ENCODE measurements at regions not wholly inside any gene's neighbourhood (a gene's known extent, or its start where the extent isn't known, plus 50 kb on each side); places are given as distances from the start of the nearest gene placed in this dataset.

DNA sequence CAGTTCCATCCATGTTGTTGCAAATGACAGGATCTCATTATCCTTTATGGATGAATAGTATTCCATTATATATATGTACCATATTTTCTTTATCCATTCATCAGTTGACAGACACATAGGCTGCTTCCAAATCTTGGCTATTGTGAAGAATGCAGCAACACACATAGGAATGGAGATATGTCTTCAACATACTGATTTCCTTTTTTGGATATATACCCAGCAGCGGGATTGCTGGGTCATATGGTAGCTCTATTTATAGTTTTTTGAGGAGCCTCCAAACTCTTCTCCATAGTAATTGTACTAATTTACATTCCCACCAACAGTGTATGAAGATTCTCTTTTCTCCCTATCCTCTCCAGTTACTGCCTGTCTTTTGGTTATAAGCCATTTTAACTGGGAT is 383.9 kb upstream of the CHORDC1 start:
- TF ChIP-seq, protein P1, sequence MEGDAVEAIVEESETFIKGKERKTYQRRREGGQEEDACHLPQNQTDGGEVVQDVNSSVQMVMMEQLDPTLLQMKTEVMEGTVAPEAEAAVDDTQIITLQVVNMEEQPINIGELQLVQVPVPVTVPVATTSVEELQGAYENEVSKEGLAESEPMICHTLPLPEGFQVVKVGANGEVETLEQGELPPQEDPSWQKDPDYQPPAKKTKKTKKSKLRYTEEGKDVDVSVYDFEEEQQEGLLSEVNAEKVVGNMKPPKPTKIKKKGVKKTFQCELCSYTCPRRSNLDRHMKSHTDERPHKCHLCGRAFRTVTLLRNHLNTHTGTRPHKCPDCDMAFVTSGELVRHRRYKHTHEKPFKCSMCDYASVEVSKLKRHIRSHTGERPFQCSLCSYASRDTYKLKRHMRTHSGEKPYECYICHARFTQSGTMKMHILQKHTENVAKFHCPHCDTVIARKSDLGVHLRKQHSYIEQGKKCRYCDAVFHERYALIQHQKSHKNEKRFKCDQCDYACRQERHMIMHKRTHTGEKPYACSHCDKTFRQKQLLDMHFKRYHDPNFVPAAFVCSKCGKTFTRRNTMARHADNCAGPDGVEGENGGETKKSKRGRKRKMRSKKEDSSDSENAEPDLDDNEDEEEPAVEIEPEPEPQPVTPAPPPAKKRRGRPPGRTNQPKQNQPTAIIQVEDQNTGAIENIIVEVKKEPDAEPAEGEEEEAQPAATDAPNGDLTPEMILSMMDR (conservative IDR thresholded peaks at IDR 0.05; ENCODE audit: low read depth, low read length), result no peak
- TF ChIP-seq MAZ (IDR thresholded peaks at IDR 0.05; ENCODE audit: borderline replicate concordance, low read depth, low read length) (no peak), MAFK (IDR thresholded peaks at IDR 0.05; ENCODE audit: low read depth, low read length) (no peak), POLR2A (IDR thresholded peaks at IDR 0.05; ENCODE audit: low read depth, low read length) (no peak), BHLHE40 (IDR thresholded peaks at IDR 0.05; ENCODE audit: low read depth, low read length) (no peak), RAD21 (IDR thresholded peaks at IDR 0.05; ENCODE audit: low read length) (no peak), SMC3 (IDR thresholded peaks at IDR 0.05; ENCODE audit: low read depth, low read length) (no peak), MXI1 (IDR thresholded peaks at IDR 0.05; ENCODE audit: borderline replicate concordance, low read depth, low read length) (no peak)

Data from IMR-90 (cell line).